Urinary bladder (tissue), 3 donors: ENCODE measurements at regions not wholly inside any gene's neighbourhood (a gene's known extent, or its start where the extent isn't known, plus 50 kb on each side); places are given as distances from the start of the nearest gene placed in this dataset.
"Not testable (repeated sequence)": the region's sequence is repeated elsewhere in the genome, so short reads cannot be mapped to it uniquely, and the experiment has no call there.

Experiments
- DNase-seq: peaks from one replicate; pipeline ENCODE4 v3.0.0-alpha.2; 2015; ENCODE audit errors: extremely low spot score
- H3K27ac ChIP-seq: one replicate; pipeline ENCODE4 v1.5.1; 2013; ENCODE audit warnings: low read depth, mild to moderate bottlenecking, moderate library complexity
- H3K36me3 ChIP-seq: one replicate; pipeline ENCODE4 v1.6.1; 2013; ENCODE audit warnings: mild to moderate bottlenecking, moderate library complexity; ENCODE audit not compliant: insufficient read depth
- H3K4me1 ChIP-seq: one replicate; pipeline ENCODE4 v1.6.1; 2013; ENCODE audit warnings: mild to moderate bottlenecking, moderate library complexity; ENCODE audit not compliant: insufficient read depth
- H3K4me3 ChIP-seq: one replicate; pipeline ENCODE4 v1.5.1; 2013; ENCODE audit warnings: low read depth, low read length
- WGBS: extraction: QIAGEN DNeasy Blood & Tissue Kit; methylation state at CpG from one replicate; pipeline ENCODE4 v1.1.7; 2013; 5-methylcytosine and 5-hydroxymethylcytosine counted together
- donor health status: healthy with polysubstance abuse.
- donor health status: healthy.

DNA sequence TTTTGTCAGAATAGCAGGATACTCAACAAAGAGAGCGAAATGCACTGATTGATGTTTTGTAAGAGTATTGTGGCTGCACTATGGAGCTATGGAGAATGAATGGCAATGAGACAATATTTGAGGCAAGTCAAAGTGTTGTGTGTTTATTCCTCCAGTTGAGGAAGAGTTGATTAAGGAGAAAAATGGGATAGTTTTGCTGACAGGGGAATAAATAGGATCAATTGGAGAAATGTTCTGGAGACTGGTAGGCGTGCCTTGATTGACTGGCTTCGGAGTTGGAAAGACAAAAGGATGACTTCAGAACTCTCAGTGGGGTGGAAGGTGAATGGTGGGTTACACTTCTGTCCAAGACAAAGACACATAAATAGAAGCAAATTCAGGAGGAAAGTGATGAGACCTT lies 1254.9 kb upstream of the TMEM132C start:
- no peaks in the 10 kb centered on the region for H3K4me1 ChIP-seq
- no peaks in the 10 kb centered on the region for H3K36me3 ChIP-seq
- H3K27ac ChIP-seq = no peak overlapping the region
- 95% methylated on average over 3 of the region's 3 CpGs for WGBS
- H3K4me3 ChIP-seq = no peak overlapping the region
- DNase-seq = no peak

DNA sequence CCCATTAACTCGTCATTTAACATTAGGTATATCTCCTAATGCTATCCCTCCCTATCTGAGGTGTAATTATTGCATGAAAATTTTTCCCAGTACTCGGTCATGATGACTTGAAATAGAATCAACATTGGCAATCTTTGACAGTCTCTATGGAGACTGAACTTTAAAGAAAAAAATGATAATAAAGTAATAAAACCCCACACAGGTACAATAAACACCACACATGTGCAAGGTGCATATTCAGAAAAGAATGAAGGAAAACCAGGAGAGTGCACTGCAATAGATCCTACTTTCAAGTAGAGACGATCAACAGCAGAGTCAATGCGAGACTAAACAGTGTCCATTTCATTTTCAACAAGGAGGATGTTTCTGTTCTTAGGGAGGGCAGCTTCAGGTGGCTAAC lies 1253.8 kb upstream of the TMEM132C start:
- no peaks in the 10 kb centered on the region for H3K4me1 ChIP-seq
- no peak for DNase-seq
- no peaks in the 10 kb centered on the region for H3K36me3 ChIP-seq
- no peak overlapping the region for H3K4me3 ChIP-seq
- 81% methylated on average over 4 of the region's 4 CpGs for WGBS
- no peak overlapping the region for H3K27ac ChIP-seq

DNA sequence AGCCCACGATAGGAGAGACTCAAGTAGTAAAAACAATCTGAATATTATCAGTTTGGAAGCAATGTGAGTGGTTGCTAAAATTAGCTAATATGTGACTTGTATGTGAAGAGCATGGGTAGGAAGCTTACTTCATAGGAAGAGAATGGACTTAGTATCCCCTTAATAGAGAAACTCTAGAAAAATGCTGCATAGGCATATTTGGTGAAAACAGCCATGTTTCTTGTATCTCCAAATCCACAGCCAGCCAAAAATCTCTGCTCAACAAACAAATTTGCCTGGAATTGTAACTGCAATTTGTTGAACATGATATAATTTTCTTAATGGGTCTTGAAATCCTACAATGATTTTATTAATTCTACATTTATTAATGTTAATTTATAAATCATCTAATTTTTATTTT lies 1252.9 kb upstream of the TMEM132C start:
- H3K36me3 ChIP-seq = no peaks in the 10 kb centered on the region
- DNase-seq = no peak
- 67% methylated on average over 1 of the region's 1 CpG for WGBS
- H3K4me3 ChIP-seq = no peak overlapping the region
- no peaks in the 10 kb centered on the region for H3K4me1 ChIP-seq
- no peak overlapping the region for H3K27ac ChIP-seq

DNA sequence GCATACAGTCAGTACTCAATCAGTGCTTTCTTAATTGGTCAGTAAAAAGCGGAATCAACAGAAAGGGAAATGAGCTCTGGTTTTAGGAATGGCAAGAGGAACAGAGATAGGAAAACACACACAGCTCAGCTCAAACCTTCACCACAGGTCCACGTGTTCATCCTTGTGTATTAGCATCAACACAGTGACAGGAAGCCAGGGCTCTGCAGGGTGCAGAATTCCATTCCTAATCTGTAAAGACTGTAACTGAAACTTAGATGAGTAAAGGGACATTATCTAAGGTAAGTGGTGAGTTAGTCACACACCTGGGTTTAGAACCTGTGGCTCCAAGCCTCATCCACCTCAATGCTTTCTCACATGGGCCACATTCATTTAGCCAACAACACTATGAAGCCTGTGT lies 1242.2 kb upstream of the TMEM132C start:
- 73% methylated on average over 2 of the region's 2 CpGs for WGBS
- no peaks in the 10 kb centered on the region for H3K36me3 ChIP-seq
- DNase-seq = no peak
- no peak overlapping the region for H3K27ac ChIP-seq
- H3K4me3 ChIP-seq = no peak overlapping the region
- no peaks in the 10 kb centered on the region for H3K4me1 ChIP-seq

DNA sequence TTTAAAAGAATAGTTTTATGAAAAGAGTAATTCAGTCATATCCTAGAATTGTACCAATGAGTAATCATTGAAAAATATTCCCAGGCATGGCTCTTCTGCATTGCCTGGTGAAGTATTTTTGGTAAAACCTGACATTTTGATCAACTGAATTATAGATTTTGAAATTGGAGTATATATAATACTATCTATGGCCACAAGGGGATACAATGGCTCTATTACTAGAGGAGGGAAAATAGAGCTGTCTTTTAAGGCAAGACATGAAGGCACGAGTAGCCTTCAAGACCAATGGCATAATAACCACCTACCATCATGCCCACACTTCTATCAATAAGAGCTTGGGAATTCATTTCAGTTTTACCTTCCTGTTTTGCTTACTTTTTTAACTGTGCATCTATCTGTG lies 1241.4 kb upstream of the TMEM132C start:
- DNase-seq = no peak
- no peak overlapping the region for H3K4me3 ChIP-seq
- 62% methylated on average over 1 of the region's 1 CpG for WGBS
- H3K4me1 ChIP-seq = no peaks in the 10 kb centered on the region
- no peak overlapping the region for H3K27ac ChIP-seq
- no peaks in the 10 kb centered on the region for H3K36me3 ChIP-seq

DNA sequence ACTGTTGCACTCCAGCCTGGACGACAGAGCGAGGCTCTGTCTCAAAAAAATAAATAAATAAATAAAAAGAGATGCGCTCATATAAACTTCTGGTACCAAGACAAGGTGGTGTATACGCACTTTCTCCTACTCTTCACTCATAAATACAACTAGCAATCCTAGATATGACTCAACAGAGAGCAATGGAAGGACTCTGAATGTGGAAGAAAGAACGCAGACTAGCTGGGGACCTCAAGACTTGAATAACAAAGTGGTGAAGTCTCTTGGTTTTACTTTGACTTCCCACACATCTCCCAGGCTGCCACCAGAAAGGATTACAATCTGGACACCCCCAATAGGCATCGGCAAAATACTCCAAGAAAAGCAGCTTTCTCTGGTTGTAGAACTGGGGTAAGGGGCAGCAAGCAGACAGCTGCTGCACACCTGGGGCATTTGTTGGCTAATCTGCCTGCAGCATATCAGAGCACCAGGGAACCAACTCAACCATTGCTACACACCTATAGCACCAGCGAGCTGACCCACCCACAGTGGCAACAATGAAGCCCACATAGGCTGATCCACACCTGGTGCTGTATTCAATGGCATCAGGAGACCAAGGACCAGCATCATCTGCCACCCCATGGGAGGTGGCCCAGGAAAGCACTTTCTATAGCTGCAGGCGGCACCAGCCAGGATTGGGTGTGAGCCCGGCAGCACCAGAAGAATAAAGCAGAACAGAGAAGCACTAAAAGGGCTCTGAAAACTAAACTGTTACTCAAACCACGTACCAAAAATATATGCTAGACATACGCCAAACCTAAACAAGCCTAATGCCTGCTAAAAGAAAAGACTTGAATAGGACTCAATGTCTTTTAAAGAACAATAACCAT lies 1231.7 kb upstream of the TMEM132C start:
- Histone ChIP-seq H3K4me1 (no peaks in the 10 kb centered on the region), H3K36me3 (no peaks in the 10 kb centered on the region), H3K27ac (no peak overlapping the region), H3K4me3 (no peak overlapping the region)
- 86% methylated on average over 11 of the region's 11 CpGs for WGBS
- no peak for DNase-seq

DNA sequence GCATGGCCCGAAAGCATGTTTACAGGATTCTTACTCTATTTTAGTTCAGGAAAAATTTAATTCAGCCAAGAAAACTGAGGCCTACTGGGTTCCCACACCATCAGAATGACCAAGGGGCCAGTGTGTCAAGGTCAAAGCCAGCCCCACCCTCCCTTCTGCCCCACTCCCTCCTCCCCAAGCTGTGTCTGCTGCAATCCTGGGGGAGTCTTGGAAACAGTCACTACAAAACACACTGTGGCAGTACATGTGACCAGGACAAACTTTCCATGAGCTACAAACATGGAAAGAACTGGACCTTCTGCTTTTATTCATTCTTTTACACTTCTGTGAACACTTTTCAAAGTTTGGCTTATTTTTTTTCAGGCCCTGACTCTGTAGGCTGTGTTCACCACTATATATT lies 1228.8 kb upstream of the TMEM132C start:
- DNase-seq = no peak
- Histone ChIP-seq H3K36me3 (no peaks in the 10 kb centered on the region), H3K27ac (no peak overlapping the region), H3K4me1 (no peaks in the 10 kb centered on the region), H3K4me3 (no peak overlapping the region)
- WGBS = 84% methylated on average over 1 of the region's 1 CpG

DNA sequence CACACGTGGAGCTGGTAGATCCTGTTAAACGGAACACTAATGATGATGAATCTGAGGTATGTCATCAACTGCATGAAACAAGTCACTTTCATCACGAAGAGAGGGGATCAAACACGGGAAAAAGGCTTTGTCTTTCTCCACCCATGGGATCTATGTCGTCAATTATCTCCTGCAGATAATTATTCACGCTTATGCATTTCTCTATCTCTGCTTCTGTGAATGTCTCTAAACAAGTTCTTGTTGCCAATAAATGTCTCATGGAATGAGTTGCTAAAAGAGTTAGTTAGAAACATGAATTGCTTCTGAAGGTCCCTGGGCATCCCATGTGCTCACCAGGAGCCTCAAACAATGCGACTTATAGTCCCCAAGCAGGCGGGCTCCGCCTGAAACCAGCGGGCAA lies 1228.2 kb upstream of the TMEM132C start:
- WGBS = 78% methylated on average over 10 of the region's 10 CpGs
- Histone ChIP-seq H3K36me3 (no peaks in the 10 kb centered on the region), H3K4me1 (no peaks in the 10 kb centered on the region), H3K27ac (no peak overlapping the region), H3K4me3 (no peak overlapping the region)
- DNase-seq = no peak

DNA sequence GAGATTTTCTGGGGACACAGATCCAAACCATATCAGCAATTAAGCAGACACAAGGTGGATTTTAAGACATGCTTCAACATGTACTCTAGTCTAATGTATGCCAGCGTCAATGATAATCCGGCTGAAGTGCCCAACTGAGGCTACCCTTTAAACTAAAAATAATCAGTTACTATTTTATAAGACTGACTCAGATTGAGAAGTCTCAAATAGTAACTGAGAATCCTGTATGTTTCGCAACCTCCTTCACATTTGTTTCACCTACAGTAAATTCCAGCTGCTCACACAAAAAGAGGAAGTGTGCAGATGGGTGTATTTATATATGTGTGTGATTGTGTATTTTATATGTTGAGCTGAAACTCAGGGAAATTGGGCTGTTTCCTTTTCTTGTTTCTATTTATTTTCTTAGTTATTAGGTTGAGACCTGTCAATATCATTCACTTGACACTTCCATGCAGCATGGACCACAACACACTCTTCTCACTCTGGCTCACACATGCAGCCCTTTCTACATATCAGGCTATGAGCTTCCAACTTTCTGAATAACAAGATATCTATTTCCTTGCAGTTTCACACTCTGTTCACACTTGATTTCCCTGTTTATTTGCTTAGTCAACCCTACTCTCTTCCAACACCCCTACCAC lies 1224.9 kb upstream of the TMEM132C start:
- no peak for DNase-seq
- 83% methylated on average over 3 of the region's 3 CpGs for WGBS
- no peak overlapping the region for H3K4me3 ChIP-seq

DNA sequence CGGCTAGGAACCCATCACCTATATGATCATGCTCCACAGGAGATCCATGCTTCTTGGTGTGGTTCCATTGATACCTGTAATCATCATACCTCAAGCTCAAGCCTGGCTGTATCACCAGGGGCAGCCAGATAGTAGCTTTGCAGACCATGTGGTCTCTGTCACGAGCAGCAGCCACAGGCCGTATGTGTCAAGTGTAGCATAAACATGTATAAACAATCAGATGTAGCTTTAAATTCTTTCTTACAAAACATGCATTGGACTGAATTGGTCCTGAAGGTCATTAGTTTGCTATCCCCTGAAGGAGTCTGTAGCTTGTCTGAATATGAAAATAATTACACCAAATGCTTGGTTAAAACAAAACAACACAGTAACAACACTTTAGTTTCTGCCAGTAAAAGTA lies 1223.2 kb upstream of the TMEM132C start:
- Histone ChIP-seq H3K36me3 (no peaks in the 10 kb centered on the region), H3K4me3 (no peak overlapping the region), H3K4me1 (no peaks in the 10 kb centered on the region), H3K27ac (no peak overlapping the region)
- no peak for DNase-seq
- WGBS = 58% methylated on average over 3 of the region's 3 CpGs

More for the DNA sequence above, 1224.9 kb upstream of the TMEM132C start:
- no peak overlapping the region for H3K27ac ChIP-seq
- no peaks in the 10 kb centered on the region for H3K36me3 ChIP-seq
- no peaks in the 10 kb centered on the region for H3K4me1 ChIP-seq

DNA sequence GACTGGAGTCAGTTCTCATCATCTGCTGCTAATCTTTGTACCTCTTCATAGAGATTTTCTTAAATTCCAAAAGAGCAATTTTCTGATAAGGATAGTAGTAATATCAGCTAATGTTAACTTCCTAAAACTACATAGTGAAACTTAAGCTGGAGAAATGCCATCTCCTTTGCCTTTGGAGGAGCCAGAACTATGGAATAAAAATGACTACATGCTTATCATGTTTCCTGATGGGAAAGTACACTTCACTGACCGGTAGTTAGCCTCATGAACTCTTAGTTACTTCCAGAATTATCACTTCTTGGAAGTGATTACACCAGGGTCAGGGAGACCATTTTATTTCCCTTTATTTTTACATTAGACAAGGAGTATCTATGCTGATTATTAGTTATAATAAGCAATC lies 1222.1 kb upstream of the TMEM132C start:
- DNase-seq = no peak
- H3K4me3 ChIP-seq = no peak overlapping the region
- no peaks in the 10 kb centered on the region for H3K4me1 ChIP-seq
- 12% methylated on average over 1 of the region's 1 CpG for WGBS
- no peak overlapping the region for H3K27ac ChIP-seq
- H3K36me3 ChIP-seq = no peaks in the 10 kb centered on the region

DNA sequence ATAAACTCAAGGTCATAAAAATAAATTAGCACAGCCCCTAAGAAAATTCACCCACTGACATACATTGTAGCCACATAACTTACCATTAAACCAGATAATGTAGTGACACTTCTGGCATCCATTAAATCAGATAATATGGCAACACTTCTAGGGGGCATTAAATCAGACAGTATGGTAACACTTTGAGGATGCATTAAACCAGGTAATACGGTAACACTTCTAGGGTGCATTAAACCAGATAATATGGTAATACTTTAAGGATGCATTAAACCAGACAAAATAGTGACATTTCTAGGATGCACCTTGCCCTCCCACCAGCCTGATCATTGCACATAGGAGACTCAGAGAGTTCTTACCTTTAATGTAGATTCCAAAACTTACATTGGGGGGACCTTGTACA lies 1220.5 kb upstream of the TMEM132C start:
- 65% methylated on average over 1 of the region's 1 CpG for WGBS
- Histone ChIP-seq H3K36me3 (no peaks in the 10 kb centered on the region), H3K27ac (no peak overlapping the region), H3K4me1 (no peaks in the 10 kb centered on the region), H3K4me3 (no peak overlapping the region)
- DNase-seq = no peak

DNA sequence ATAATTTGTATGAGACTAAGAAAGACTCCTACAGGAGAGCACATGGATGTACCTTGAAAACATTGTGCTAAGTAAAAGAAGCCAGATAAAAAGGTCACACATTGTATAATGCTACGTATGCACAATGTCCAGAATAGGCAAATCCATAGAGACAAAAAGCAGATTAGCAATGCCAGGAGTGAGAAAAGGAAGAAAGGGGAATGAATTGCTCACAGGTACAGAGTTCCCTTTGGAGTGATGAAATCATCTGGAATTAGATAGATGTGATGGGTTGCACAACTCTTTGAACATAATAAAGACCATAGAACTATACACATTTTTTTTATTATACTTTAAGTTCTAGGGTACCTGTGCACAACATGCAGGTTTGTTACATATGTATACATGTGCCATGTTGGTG lies 1218.9 kb upstream of the TMEM132C start:
- Histone ChIP-seq H3K4me3 (no peak overlapping the region), H3K36me3 (no peaks in the 10 kb centered on the region), H3K4me1 (no peaks in the 10 kb centered on the region), H3K27ac (no peak overlapping the region)
- 78% methylated on average over 1 of the region's 1 CpG for WGBS
- DNase-seq = no peak

DNA sequence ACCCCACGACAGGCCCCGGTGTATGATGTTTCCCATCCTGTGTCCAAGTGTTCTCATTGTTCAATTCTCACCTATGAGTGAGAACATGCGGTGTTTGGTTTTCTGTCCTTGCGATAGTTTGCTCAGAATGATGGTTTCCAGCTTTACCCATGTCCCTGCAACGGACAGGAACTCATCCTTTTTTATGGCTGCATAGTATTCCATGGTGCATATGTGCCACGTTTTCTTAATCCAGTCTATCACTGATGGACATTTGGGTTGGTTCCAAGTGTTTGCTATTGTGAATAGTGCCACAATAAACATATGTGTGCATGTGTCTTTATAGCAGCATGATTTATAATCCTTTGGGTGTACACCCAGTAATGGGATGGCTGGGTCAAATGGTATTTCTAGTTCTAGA lies 1218.4 kb upstream of the TMEM132C start:
- not testable (repeated sequence) for H3K36me3 ChIP-seq, H3K4me1 ChIP-seq, H3K27ac ChIP-seq, DNase-seq, H3K4me3 ChIP-seq
- WGBS = 89% methylated on average over 6 of the region's 6 CpGs
